LHCN-M2 (cell line): ENCODE measurements at regions not wholly inside any gene's neighbourhood (a gene's known extent, or its start where the extent isn't known, plus 50 kb on each side); places are given as distances from the start of the nearest gene placed in this dataset.

Source experiments
- DNase-seq: peaks from one replicate; pipeline ENCODE4 v3.0.0-alpha.2; 2012; ENCODE audit warnings: low read depth

GRCh38 chr7:27299861-27300260, 57.3 kb downstream of the EVX1 start:
- no peak for DNase-seq

- DNase-seq: peak; percentile 5
Observed at GRCh38 chr7:27300421-27300820, 57.8 kb downstream of the EVX1 start.

GRCh38 chr7:27302590-27302989, 60.0 kb downstream of the EVX1 start:
- no peak for DNase-seq

GRCh38 chr7:27303026-27303425, 60.4 kb downstream of the EVX1 start:
- no peak for DNase-seq

- no peak for DNase-seq
Observed at GRCh38 chr7:27305854-27306253, 63.3 kb downstream of the EVX1 start.

GRCh38 chr7:27312820-27313219, 70.2 kb downstream of the EVX1 start:
- DNase-seq: no peak

GRCh38 chr7:27314111-27314510, 71.5 kb downstream of the EVX1 start:
- DNase-seq: no peak

GRCh38 chr7:27315066-27315465, 72.5 kb downstream of the EVX1 start:
- no peak for DNase-seq

GRCh38 chr7:27316311-27316710, 73.7 kb downstream of the EVX1 start:
- DNase-seq: no peak

GRCh38 chr7:27324246-27324645, 81.6 kb downstream of the EVX1 start:
- no peak for DNase-seq

GRCh38 chr7:27329909-27330308, 87.3 kb downstream of the EVX1 start:
- no peak for DNase-seq

- DNase-seq: no peak
Observed at GRCh38 chr7:27339478-27339877, 96.9 kb downstream of the EVX1 start.

GRCh38 chr7:27344471-27344870, 101.9 kb downstream of the EVX1 start:
- no peak for DNase-seq

GRCh38 chr7:27345164-27345887, 102.7 kb downstream of the EVX1 start:
- no peak for DNase-seq

- no peak for DNase-seq
Observed at GRCh38 chr7:27345997-27346396, 103.4 kb downstream of the EVX1 start.

GRCh38 chr7:27346531-27347275, 104.1 kb downstream of the EVX1 start:
- peak; percentile 30 for DNase-seq

GRCh38 chr7:27347276-27347640, 104.7 kb downstream of the EVX1 start:
- DNase-seq: no peak

GRCh38 chr7:27349621-27350020, 107.0 kb downstream of the EVX1 start:
- DNase-seq: no peak

GRCh38 chr7:27351137-27351536, 108.5 kb downstream of the EVX1 start:
- DNase-seq: no peak

GRCh38 chr7:27351786-27352185, 109.2 kb downstream of the EVX1 start:
- DNase-seq: no peak

- no peak for DNase-seq
Observed at GRCh38 chr7:27359181-27360125, 116.9 kb downstream of the EVX1 start.

- DNase-seq: no peak
Observed at GRCh38 chr7:27361522-27361921, 118.9 kb downstream of the EVX1 start.
